SK-N-MC (cell line): ENCODE measurements at regions not wholly inside any gene's neighbourhood (a gene's known extent, or its start where the extent isn't known, plus 50 kb on each side); places are given as distances from the start of the nearest gene placed in this dataset.

Experiments
- EZH2 ChIP-seq: fragments of 200-600 bp; sonication (generic); IDR thresholded peaks from one replicate; pipeline ENCODE4 v1.6.1; 2017; ENCODE audit warnings: antibody characterized with exemption
- POLR2AphosphoS5 ChIP-seq: IDR thresholded peaks from 2 replicates; pipeline ENCODE4 v1.6.1; 2012; ENCODE audit warnings: mild to moderate bottlenecking, low read depth, low read length, borderline replicate concordance

DNA sequence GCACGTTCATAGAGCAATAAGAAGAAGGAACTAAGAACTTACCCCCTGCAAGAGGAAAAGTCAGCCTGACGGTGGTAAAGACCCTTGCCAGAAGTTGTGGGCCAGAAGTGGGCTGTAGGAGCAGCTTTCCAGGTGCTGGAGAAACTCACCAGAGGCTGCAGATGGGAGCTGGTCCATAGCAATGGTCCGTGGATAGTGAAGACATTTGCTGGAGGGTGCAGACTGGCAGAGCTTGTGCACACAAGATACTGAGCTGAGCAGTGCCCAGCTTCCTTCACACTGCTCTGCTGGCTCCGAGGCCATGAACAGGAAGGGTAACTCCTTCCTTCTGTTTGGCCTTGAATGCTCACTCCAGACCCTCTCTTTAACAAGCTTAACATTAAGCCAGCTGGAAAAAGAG is 149.8 kb upstream of the BNIP2 start:
- TF ChIP-seq POLR2AphosphoS5, result no peak
- TF ChIP-seq EZH2, result no peak
